ENCODE measurements at regions not wholly inside any gene's neighbourhood (a gene's known extent, or its start where the extent isn't known, plus 50 kb on each side); places are given as distances from the start of the nearest gene placed in this dataset.

DNA sequence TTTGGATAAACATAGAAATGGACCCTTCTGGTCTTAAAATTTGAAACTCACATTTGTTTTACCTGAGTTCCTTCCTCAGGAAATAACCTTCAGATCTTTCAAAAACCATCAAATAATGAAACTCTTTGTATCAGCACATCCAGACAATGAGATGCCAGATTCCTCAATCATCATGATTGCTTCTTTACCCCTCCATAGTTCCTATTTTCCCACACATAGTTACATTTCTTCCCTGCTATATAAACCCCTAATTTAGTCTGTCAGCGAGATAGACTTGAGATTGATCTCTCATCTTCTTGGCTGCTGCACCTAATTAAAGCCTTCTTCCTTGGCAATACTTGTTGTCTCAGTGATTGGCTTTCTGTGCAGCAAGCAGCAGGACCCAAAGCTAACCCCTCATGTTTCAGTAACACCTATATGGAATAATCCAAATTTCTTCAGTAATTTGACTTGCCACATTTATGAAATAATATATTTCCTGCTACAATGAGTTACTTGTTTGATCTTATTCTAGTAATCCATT, 83.9 kb upstream of the BANK1 start:
- POLR2A ChIA-PET, result no interaction called here
- H3K9me3 ChIP-seq (replicated peaks; ENCODE audit: control insufficient read depth, insufficient read depth, low read length), result no peaks in the 10 kb centered on the region; the same call in 2 of the 3 replicates
- DNase-seq (ENCODE audit: low read depth, low spot score) (no peak), ATAC-seq (no peak), FAIRE-seq (no peak)
- H3K9ac ChIP-seq (ENCODE audit: control insufficient read depth, insufficient read depth, low read length), result no peak overlapping the region
- H3K4me2 ChIP-seq (ENCODE audit: control insufficient read depth, insufficient read depth), result no peak overlapping the region
- intact Hi-C loops (cut with micrococcal nuclease; ENCODE audit: unreplicated experiment) (no loop called here), in situ Hi-C loops (cut with MboI) (no loop called here)
- H3K4me1 ChIP-seq (ENCODE audit: control insufficient read depth, insufficient read depth, low read length), result no peaks in the 10 kb centered on the region
- BruUV-seq (replicated peaks), result no TSS peak
- H3K27ac ChIP-seq (ENCODE audit: control insufficient read depth, insufficient read depth), result no peak overlapping the region
- H3K36me3 ChIP-seq (ENCODE audit: control insufficient read depth in 2 of 2, insufficient read depth in 2 of 2, low read length in 1 of 2), result no peaks in the 10 kb centered on the region
- no peaks in the 10 kb centered on the region for H3K27me3 ChIP-seq (replicated peaks in 1 of 2; ENCODE audit: control insufficient read depth in 2 of 2, insufficient read depth in 2 of 2, low read length in 1 of 2)
- H3K4me3 ChIP-seq, result no peak overlapping the region
- TF ChIP-seq GABPA (IDR thresholded peaks at IDR 0.05; ENCODE audit: low read depth), result no peak
- TF ChIP-seq, protein P1, sequence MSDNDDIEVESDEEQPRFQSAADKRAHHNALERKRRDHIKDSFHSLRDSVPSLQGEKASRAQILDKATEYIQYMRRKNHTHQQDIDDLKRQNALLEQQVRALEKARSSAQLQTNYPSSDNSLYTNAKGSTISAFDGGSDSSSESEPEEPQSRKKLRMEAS (IDR thresholded peaks at IDR 0.05; ENCODE audit: low read depth, low read length), result no peak
- TF ChIP-seq, protein P2, sequence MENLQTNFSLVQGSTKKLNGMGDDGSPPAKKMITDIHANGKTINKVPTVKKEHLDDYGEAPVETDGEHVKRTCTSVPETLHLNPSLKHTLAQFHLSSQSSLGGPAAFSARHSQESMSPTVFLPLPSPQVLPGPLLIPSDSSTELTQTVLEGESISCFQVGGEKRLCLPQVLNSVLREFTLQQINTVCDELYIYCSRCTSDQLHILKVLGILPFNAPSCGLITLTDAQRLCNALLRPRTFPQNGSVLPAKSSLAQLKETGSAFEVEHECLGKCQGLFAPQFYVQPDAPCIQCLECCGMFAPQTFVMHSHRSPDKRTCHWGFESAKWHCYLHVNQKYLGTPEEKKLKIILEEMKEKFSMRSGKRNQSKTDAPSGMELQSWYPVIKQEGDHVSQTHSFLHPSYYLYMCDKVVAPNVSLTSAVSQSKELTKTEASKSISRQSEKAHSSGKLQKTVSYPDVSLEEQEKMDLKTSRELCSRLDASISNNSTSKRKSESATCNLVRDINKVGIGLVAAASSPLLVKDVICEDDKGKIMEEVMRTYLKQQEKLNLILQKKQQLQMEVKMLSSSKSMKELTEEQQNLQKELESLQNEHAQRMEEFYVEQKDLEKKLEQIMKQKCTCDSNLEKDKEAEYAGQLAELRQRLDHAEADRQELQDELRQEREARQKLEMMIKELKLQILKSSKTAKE (IDR thresholded peaks at IDR 0.05; ENCODE audit: low read depth, poor library complexity, severe bottlenecking), result no peak
- TF ChIP-seq EGR1 (IDR thresholded peaks at IDR 0.05; ENCODE audit: borderline replicate concordance in 1 of 2, low read depth in 2 of 2, low read length in 2 of 2), result no peak
- no peak for TF ChIP-seq RAD21 (IDR thresholded peaks at IDR 0.05; ENCODE audit: insufficient read depth, low read depth, low read length)
- TF ChIP-seq EED (IDR thresholded peaks at IDR 0.05; ENCODE audit: low read depth), result no peak
- TF ChIP-seq DPF2 (IDR thresholded peaks at IDR 0.05), result no peak
- TF ChIP-seq, protein P3, sequence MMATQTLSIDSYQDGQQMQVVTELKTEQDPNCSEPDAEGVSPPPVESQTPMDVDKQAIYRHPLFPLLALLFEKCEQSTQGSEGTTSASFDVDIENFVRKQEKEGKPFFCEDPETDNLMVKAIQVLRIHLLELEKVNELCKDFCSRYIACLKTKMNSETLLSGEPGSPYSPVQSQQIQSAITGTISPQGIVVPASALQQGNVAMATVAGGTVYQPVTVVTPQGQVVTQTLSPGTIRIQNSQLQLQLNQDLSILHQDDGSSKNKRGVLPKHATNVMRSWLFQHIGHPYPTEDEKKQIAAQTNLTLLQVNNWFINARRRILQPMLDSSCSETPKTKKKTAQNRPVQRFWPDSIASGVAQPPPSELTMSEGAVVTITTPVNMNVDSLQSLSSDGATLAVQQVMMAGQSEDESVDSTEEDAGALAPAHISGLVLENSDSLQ (IDR thresholded peaks at IDR 0.05), result no peak
- no peak for TF ChIP-seq ASH2L (IDR thresholded peaks at IDR 0.05; ENCODE audit: borderline replicate concordance, low read depth)
- no peak for TF ChIP-seq POLR2A (IDR thresholded peaks at IDR 0.05; ENCODE audit: low read depth, low read length)
- TF ChIP-seq KAT2A (conservative IDR thresholded peaks at IDR 0.05; ENCODE audit: control insufficient read depth, low read depth, low read length), result no peak
- no peak for TF ChIP-seq CBX3 (IDR thresholded peaks at IDR 0.05; ENCODE audit: borderline replicate concordance, low read depth)
- TF ChIP-seq TCF12 (IDR thresholded peaks at IDR 0.05; ENCODE audit: low read depth, low read length), result no peak
- TF ChIP-seq RBBP5 (conservative IDR thresholded peaks at IDR 0.05), result no peak
- TF ChIP-seq NBN (IDR thresholded peaks at IDR 0.05), result no peak
- TF ChIP-seq, protein P4, sequence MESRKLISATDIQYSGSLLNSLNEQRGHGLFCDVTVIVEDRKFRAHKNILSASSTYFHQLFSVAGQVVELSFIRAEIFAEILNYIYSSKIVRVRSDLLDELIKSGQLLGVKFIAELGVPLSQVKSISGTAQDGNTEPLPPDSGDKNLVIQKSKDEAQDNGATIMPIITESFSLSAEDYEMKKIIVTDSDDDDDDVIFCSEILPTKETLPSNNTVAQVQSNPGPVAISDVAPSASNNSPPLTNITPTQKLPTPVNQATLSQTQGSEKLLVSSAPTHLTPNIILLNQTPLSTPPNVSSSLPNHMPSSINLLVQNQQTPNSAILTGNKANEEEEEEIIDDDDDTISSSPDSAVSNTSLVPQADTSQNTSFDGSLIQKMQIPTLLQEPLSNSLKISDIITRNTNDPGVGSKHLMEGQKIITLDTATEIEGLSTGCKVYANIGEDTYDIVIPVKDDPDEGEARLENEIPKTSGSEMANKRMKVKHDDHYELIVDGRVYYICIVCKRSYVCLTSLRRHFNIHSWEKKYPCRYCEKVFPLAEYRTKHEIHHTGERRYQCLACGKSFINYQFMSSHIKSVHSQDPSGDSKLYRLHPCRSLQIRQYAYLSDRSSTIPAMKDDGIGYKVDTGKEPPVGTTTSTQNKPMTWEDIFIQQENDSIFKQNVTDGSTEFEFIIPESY (IDR thresholded peaks at IDR 0.05), result no peak
- TF ChIP-seq, protein P5, sequence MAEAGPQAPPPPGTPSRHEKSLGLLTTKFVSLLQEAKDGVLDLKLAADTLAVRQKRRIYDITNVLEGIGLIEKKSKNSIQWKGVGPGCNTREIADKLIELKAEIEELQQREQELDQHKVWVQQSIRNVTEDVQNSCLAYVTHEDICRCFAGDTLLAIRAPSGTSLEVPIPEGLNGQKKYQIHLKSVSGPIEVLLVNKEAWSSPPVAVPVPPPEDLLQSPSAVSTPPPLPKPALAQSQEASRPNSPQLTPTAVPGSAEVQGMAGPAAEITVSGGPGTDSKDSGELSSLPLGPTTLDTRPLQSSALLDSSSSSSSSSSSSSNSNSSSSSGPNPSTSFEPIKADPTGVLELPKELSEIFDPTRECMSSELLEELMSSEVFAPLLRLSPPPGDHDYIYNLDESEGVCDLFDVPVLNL (IDR thresholded peaks at IDR 0.05; ENCODE audit: low read depth, low read length), result no peak
- no peaks in the 10 kb centered on the region for H3K79me2 ChIP-seq (ENCODE audit: control insufficient read depth, insufficient read depth, low read length)
- RAD21 ChIA-PET (ENCODE audit: unreplicated experiment), result no interaction called here
- CTCF ChIA-PET, result no interaction called here
- SMC1A ChIA-PET (ENCODE audit: uncharacterized antibody, unreplicated experiment), result interaction anchor here (2.2 kb wide), 1 partner anchor 24 kb away, joined by 7 read pairs; no protein-coding TSS in a partner anchor
- no peaks in the 10 kb centered on the region for H4K20me1 ChIP-seq (ENCODE audit: control insufficient read depth, insufficient read depth)
- 0% methylated on average over 1 of the region's 1 CpG for whole genome bisulfite sequencing (ENCODE audit: insufficient coverage, insufficient replicate concordance, low lambda C conversion rate, missing lambda C conversion rate)
- no peak overlapping the region for H2AFZ ChIP-seq (ENCODE audit: control insufficient read depth, low read depth, low read length)
